DOHH2 (cell line): ENCODE measurements at regions not wholly inside any gene's neighbourhood (a gene's known extent, or its start where the extent isn't known, plus 50 kb on each side); places are given as distances from the start of the nearest gene placed in this dataset.

Experiments used
- EZH2phosphoT487 ChIP-seq: fragments of 200-600 bp; sonication (generic); IDR thresholded peaks from 2 replicates; pipeline ENCODE4 v1.6.1; 2017; ENCODE audit warnings: borderline replicate concordance, mild to moderate bottlenecking, antibody characterized with exemption, low read length, moderate library complexity, mixed read lengths
- TF ChIP-seq, protein P1 (sequence below): fragments of 200-600 bp; sonication (generic); IDR thresholded peaks from one replicate; pipeline ENCODE4 v1.5.1; 2014; ENCODE audit warnings: antibody characterized with exemption, mild to moderate bottlenecking, low read depth, low read length; ENCODE audit not compliant: poor library complexity, severe bottlenecking

DNA sequence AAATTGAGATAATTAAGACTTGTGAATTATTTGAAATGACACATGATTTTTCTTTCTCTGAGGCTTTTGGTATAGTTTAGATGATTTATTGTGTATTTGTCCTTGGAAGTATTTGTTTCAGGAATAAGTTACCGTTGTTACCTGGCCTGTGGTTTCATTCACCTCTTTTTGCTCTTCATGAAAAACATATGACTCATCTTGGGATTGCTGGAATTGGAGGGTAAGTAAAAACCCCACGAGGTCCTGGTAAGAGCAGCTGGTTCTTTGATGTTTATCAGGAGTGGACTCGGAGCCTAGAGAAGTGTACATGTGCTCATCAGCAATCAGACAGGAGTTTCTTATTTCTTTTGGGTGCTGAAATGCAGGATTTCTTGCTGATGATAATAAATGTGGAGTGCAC is 275.3 kb downstream of the PSAT1 start:
- TF ChIP-seq, protein P1, sequence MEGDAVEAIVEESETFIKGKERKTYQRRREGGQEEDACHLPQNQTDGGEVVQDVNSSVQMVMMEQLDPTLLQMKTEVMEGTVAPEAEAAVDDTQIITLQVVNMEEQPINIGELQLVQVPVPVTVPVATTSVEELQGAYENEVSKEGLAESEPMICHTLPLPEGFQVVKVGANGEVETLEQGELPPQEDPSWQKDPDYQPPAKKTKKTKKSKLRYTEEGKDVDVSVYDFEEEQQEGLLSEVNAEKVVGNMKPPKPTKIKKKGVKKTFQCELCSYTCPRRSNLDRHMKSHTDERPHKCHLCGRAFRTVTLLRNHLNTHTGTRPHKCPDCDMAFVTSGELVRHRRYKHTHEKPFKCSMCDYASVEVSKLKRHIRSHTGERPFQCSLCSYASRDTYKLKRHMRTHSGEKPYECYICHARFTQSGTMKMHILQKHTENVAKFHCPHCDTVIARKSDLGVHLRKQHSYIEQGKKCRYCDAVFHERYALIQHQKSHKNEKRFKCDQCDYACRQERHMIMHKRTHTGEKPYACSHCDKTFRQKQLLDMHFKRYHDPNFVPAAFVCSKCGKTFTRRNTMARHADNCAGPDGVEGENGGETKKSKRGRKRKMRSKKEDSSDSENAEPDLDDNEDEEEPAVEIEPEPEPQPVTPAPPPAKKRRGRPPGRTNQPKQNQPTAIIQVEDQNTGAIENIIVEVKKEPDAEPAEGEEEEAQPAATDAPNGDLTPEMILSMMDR = no peak
- TF ChIP-seq EZH2phosphoT487 = no peak
